Testis (tissue), 2 donors: ENCODE measurements at regions not wholly inside any gene's neighbourhood (a gene's known extent, or its start where the extent isn't known, plus 50 kb on each side); places are given as distances from the start of the nearest gene placed in this dataset.

ENCODE experiments used
- CTCF ChIP-seq, 3 experiments: fragments of 450-650 bp in 2 of 3; fragments of 200-600 bp in 1 of 3; sonication (generic) in 1 of 3; IDR thresholded peaks; one replicate each; pipeline ENCODE4 v1.5.1; 2016 to 2019; ENCODE audit warnings: antibody characterized with exemption in 3 of 3, mild to moderate bottlenecking in 2 of 3, moderate library complexity in 1 of 3
- POLR2A ChIP-seq: fragments of 450-650 bp; IDR thresholded peaks from one replicate; pipeline ENCODE4 v1.6.1; 2017; ENCODE audit warnings: antibody characterized with exemption, mild to moderate bottlenecking, moderate library complexity

- no peak for TF ChIP-seq CTCF (IDR thresholded peaks at IDR 0.05)
- no peak for TF ChIP-seq POLR2A
Observed at GRCh38 chr9:79953908-79954307, 382.1 kb downstream of the TLE4 start.
